Natural killer cell (primary cell): ENCODE measurements at regions not wholly inside any gene's neighbourhood (a gene's known extent, or its start where the extent isn't known, plus 50 kb on each side); places are given as distances from the start of the nearest gene placed in this dataset.

Experiments
- ATAC-seq, 3 donors: fragments of 150-1000 bp in 2 of 3; fragments of 200-7000 bp in 1 of 3; cut with Tn5 transposase; 1 replicate in 1 of 3; 2 replicates in 2 of 3; pipeline ENCODE4 v1.10.0; 2021; ENCODE audit warnings: mild to moderate bottlenecking in 2 of 3, moderate library complexity in 2 of 3
- DNase-seq, 2 donors: peaks; one replicate each; pipeline versions ENCODE4 v3.0.0 to v3.0.0-alpha.2; 2013 to 2021; ENCODE audit warnings: mixed read lengths in 1 of 2
- H3K27ac ChIP-seq: one replicate; pipeline ENCODE4 v1.5.1; 2013; ENCODE audit warnings: mild to moderate bottlenecking, low read length
- H3K27me3 ChIP-seq: one replicate; pipeline ENCODE4 v1.6.1; 2013; ENCODE audit warnings: low read length; ENCODE audit not compliant: control insufficient read depth, insufficient read depth
- H3K36me3 ChIP-seq: one replicate; pipeline ENCODE4 v1.6.1; 2013; ENCODE audit warnings: low read length; ENCODE audit not compliant: control insufficient read depth, insufficient read depth
- H3K4me1 ChIP-seq: one replicate; pipeline ENCODE4 v1.6.1; 2013; ENCODE audit warnings: low read length; ENCODE audit not compliant: control insufficient read depth, insufficient read depth
- H3K4me3 ChIP-seq: one replicate; pipeline ENCODE4 v1.5.1; 2013; ENCODE audit warnings: low read length
- H3K9me3 ChIP-seq: one replicate; pipeline ENCODE4 v1.6.1; 2013; ENCODE audit warnings: low read length; ENCODE audit not compliant: control insufficient read depth, insufficient read depth
- H3K27ac Mint-ChIP-seq, 2 donors: one replicate each; pipeline ENCODE4 v1.8.0; 2022; ENCODE audit warnings: mild to moderate bottlenecking in 2 of 2, mixed read lengths in 2 of 2, moderate library complexity in 1 of 2
- H3K27me3 Mint-ChIP-seq, 2 donors: one replicate each; pipeline ENCODE4 v1.8.0; 2022; ENCODE audit warnings: low read depth in 2 of 2, mixed read lengths in 2 of 2
- H3K36me3 Mint-ChIP-seq: one replicate; pipeline ENCODE4 v1.8.0; 2022; ENCODE audit warnings: mixed read lengths
- H3K4me1 Mint-ChIP-seq, 2 donors: one replicate each; pipeline ENCODE4 v1.8.0; 2022; ENCODE audit warnings: mixed read lengths in 2 of 2
- H3K4me3 Mint-ChIP-seq: one replicate; pipeline ENCODE4 v1.8.0; 2022; ENCODE audit warnings: mild to moderate bottlenecking, moderate library complexity, mixed read lengths
- H3K9me3 Mint-ChIP-seq, 2 donors: one replicate each; pipeline ENCODE4 v1.8.0; 2022; ENCODE audit warnings: mixed read lengths in 2 of 2
- WGBS: methylation state at CpG from one replicate; pipeline ENCODE4 v1.1.7; 2013; ENCODE audit warnings: missing lambda C conversion rate; ENCODE audit not compliant: insufficient coverage; 5-methylcytosine and 5-hydroxymethylcytosine counted together
- intact Hi-C: fragments of 100-400 bp; cut with micrococcal nuclease; formaldehyde crosslinking; loops from one replicate; pipeline ENCODE4 v1.14.2; 2022
- TF ChIP-seq, protein P1 (sequence below): fragments of 200-600 bp; IDR thresholded peaks from one replicate; pipeline ENCODE4 v1.8.0; 2022; ENCODE audit warnings: antibody characterized with exemption

DNA sequence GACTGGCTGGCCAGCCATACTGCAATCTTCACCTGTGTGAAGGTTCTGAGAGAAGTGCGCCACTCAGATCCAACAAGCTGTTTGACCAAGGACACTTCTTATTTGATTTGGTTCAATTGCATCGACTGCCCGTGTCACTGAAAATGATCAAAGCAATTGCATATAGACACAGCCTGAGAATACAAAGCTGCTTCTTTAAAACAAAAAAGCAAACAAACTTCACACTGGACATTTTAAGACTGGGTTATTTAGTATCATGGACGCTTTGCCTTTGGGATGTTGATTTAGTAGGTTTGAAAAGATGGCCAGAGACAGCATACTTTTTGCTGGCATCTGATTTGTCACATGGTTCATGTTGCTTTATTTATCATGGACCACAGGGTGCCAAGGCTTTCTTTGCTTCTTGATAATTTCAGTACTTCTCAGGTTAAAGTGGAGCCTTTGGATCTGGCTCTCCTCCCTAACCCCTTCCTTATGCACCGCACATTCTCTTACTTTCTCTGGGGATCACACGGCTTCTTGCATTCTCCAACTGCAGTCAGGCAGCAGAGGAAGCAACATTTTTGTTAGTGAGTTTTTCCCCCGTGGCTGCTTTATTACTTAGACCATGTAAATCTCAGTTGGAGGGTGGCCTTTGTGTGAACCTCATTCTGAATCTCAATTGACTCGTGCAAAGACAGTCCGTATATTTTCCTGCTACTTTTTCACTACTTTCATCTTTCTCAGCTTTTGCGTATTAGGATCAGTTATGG lies 151.0 kb downstream of the CD47 start:
- no peaks in the 10 kb centered on the region for H3K36me3 Mint-ChIP-seq
- no peak overlapping the region for H3K27ac Mint-ChIP-seq

DNA sequence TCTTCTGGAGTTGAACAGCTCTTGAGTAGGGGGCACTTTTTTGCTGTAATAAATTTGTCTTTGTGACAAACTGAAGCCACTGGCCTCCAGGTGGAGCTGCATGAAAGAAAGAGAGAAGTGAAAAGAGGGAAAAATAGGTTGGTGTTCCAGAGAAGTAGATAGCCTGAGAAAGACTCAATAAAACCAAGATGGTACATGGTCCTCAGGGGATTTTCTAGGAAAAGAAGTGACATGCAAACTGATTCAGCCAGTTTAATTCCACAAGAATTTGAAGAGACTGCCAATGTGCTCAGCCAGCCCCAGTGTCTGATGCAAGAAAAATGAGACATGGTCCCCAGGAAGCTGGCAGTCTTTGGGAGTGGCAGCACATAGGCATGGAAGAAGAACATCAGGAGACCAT lies 152.7 kb downstream of the CD47 start:
- H3K4me1 Mint-ChIP-seq: peaks cover 10 to 22% of the 10 kb centered on the region in 2 donors
- no peaks in the 10 kb centered on the region for H3K27me3 ChIP-seq
- TF ChIP-seq, protein P1, sequence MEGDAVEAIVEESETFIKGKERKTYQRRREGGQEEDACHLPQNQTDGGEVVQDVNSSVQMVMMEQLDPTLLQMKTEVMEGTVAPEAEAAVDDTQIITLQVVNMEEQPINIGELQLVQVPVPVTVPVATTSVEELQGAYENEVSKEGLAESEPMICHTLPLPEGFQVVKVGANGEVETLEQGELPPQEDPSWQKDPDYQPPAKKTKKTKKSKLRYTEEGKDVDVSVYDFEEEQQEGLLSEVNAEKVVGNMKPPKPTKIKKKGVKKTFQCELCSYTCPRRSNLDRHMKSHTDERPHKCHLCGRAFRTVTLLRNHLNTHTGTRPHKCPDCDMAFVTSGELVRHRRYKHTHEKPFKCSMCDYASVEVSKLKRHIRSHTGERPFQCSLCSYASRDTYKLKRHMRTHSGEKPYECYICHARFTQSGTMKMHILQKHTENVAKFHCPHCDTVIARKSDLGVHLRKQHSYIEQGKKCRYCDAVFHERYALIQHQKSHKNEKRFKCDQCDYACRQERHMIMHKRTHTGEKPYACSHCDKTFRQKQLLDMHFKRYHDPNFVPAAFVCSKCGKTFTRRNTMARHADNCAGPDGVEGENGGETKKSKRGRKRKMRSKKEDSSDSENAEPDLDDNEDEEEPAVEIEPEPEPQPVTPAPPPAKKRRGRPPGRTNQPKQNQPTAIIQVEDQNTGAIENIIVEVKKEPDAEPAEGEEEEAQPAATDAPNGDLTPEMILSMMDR: peak; percentile 28
- peaks cover 8% of the 10 kb centered on the region for H3K36me3 Mint-ChIP-seq
- H3K27me3 Mint-ChIP-seq: peaks cover 6 to 25% of the 10 kb centered on the region in 2 donors
- DNase-seq: peak in 1 of 2 donors; percentile 44
- no peak overlapping the region for H3K27ac Mint-ChIP-seq
- intact Hi-C loops: loop anchor here (10.0 kb wide), 1 partner anchor 287 kb away; the partner anchor contains the start of gene IFT57
- H3K4me3 Mint-ChIP-seq: no peak overlapping the region
- peaks cover 0 to 2% of the 10 kb centered on the region in 2 donors for H3K9me3 Mint-ChIP-seq
- H3K27ac ChIP-seq: no peak overlapping the region
- peaks cover 5% of the 10 kb centered on the region for H3K4me1 ChIP-seq
- H3K36me3 ChIP-seq: no peaks in the 10 kb centered on the region
- no peaks in the 10 kb centered on the region for H3K9me3 ChIP-seq
- H3K4me3 ChIP-seq: no peak overlapping the region
- ATAC-seq: no peak

More for the DNA sequence above, 151.0 kb downstream of the CD47 start:
- no peak for ATAC-seq
- WGBS: 90% methylated on average over 7 of the region's 10 CpGs
- Histone ChIP-seq H3K27me3 (no peaks in the 10 kb centered on the region), H3K36me3 (no peaks in the 10 kb centered on the region), H3K9me3 (no peaks in the 10 kb centered on the region), H3K27ac (no peak overlapping the region), H3K4me1 (peaks cover 5% of the 10 kb centered on the region), H3K4me3 (no peak overlapping the region)
- Mint-ChIP-seq H3K9me3 (no peaks in the 10 kb centered on the region), H3K4me3 (no peak overlapping the region), H3K27me3 (peaks cover 3 to 18% of the 10 kb centered on the region in 2 donors), H3K4me1 (peaks cover 10 to 33% of the 10 kb centered on the region in 2 donors)
- no peak for DNase-seq
- intact Hi-C loops: loop anchor here (10.0 kb wide), 2 partner anchors 155 to 285 kb away; partner anchors contain the start of genes CD47 and IFT57
- TF ChIP-seq, protein P1: no peak

DNA sequence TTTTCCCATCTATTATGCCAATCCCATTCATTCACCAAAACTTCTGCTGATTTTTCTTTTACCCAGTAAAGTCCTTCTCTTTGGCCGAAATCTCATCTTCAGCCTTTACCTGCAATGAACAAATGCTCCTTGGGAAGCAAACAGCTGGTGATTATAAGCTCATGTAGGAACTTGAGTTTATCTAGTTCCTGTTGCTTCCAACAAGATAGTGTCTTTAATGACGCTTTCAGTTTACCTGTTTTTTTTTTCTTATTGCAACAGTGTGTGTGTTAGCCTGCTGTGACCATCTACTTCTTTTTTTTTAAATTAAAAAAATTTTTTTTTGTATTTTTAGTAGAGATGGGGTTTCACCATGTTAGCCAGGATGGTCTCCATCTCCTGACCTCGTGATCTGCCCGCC lies 156.0 kb downstream of the CD47 start:
- Histone ChIP-seq H3K9me3 (no peaks in the 10 kb centered on the region), H3K4me3 (no peak overlapping the region), H3K4me1 (no peaks in the 10 kb centered on the region), H3K36me3 (no peaks in the 10 kb centered on the region), H3K27me3 (no peaks in the 10 kb centered on the region), H3K27ac (no peak overlapping the region)
- no peak for DNase-seq
- peaks cover 6 to 31% of the 10 kb centered on the region in 2 donors for H3K27me3 Mint-ChIP-seq
- no peak overlapping the region for H3K27ac Mint-ChIP-seq
- no peak for ATAC-seq
- TF ChIP-seq, protein P1: no peak
- H3K9me3 Mint-ChIP-seq: peaks cover 0 to 2% of the 10 kb centered on the region in 2 donors
- 90% methylated on average over 2 of the region's 4 CpGs for WGBS
- H3K36me3 Mint-ChIP-seq: peaks cover 10% of the 10 kb centered on the region
- H3K4me3 Mint-ChIP-seq: no peak overlapping the region
- peaks cover 0 to 5% of the 10 kb centered on the region in 2 donors for H3K4me1 Mint-ChIP-seq
- intact Hi-C loops: loop anchor here (10.0 kb wide), 1 partner anchor 290 kb away; the partner anchor contains the start of gene IFT57
